ENCODE measurements at regions not wholly inside any gene's neighbourhood (a gene's known extent, or its start where the extent isn't known, plus 50 kb on each side); places are given as distances from the start of the nearest gene placed in this dataset.

GRCh38 chr2:145325485-145325884 lies 805.6 kb upstream of the ZEB2 start:
- DNase-seq, result no peak

- no peak for DNase-seq
Observed at GRCh38 chr2:145324748-145325147, 804.8 kb upstream of the ZEB2 start.

GRCh38 chr2:145323512-145323911 lies 803.6 kb upstream of the ZEB2 start:
- peak; percentile 12 for DNase-seq

- DNase-seq, result no peak
Observed at GRCh38 chr2:145321344-145321743, 801.4 kb upstream of the ZEB2 start.

GRCh38 chr2:145316496-145316895 lies 796.6 kb upstream of the ZEB2 start:
- DNase-seq, result no peak

GRCh38 chr2:145315053-145315452 lies 795.1 kb upstream of the ZEB2 start:
- no peak for DNase-seq

GRCh38 chr2:145314119-145314633 lies 794.3 kb upstream of the ZEB2 start:
- DNase-seq, result no peak

- no peak for DNase-seq
Observed at GRCh38 chr2:145305889-145306288, 786.0 kb upstream of the ZEB2 start.

- DNase-seq, result no peak
Observed at GRCh38 chr2:145304501-145304900, 784.6 kb upstream of the ZEB2 start.

GRCh38 chr2:145303536-145303935 lies 783.6 kb upstream of the ZEB2 start:
- DNase-seq, result no peak

- no peak for DNase-seq
Observed at GRCh38 chr2:145302886-145303285, 783.0 kb upstream of the ZEB2 start.

- no peak for DNase-seq
Observed at GRCh38 chr2:145302451-145302850, 782.5 kb upstream of the ZEB2 start.

GRCh38 chr2:145299368-145299767 lies 779.4 kb upstream of the ZEB2 start:
- no peak for DNase-seq

- no peak for DNase-seq
Observed at GRCh38 chr2:145292166-145292565, 772.2 kb upstream of the ZEB2 start.

GRCh38 chr2:145290986-145291385 lies 771.1 kb upstream of the ZEB2 start:
- no peak for DNase-seq

- no peak for DNase-seq
Observed at GRCh38 chr2:145289946-145290345, 770.0 kb upstream of the ZEB2 start.

- DNase-seq, result no peak
Observed at GRCh38 chr2:145288650-145289496, 769.0 kb upstream of the ZEB2 start.

GRCh38 chr2:145287736-145288135 lies 767.8 kb upstream of the ZEB2 start:
- no peak for DNase-seq

GRCh38 chr2:145286716-145287275 lies 766.9 kb upstream of the ZEB2 start:
- no peak for DNase-seq

GRCh38 chr2:145284551-145284950 lies 764.6 kb upstream of the ZEB2 start:
- DNase-seq, result no peak

- DNase-seq, result no peak
Observed at GRCh38 chr2:145283131-145283530, 763.2 kb upstream of the ZEB2 start.

- DNase-seq, result peak; percentile 28
Observed at GRCh38 chr2:145277922-145278321, 758.0 kb upstream of the ZEB2 start.

GRCh38 chr2:145273840-145274239 lies 753.9 kb upstream of the ZEB2 start:
- peak; percentile 22 for DNase-seq

GRCh38 chr2:145268931-145269330 lies 749.0 kb upstream of the ZEB2 start:
- no peak for DNase-seq
